OCI-LY3 (cell line): ENCODE measurements at regions not wholly inside any gene's neighbourhood (a gene's known extent, or its start where the extent isn't known, plus 50 kb on each side); places are given as distances from the start of the nearest gene placed in this dataset.

Experiments
- EZH2phosphoT487 ChIP-seq: fragments of 200-600 bp; shearing (Covaris generic); IDR thresholded peaks from 2 replicates; pipeline ENCODE4 v1.6.1; 2018; ENCODE audit warnings: antibody characterized with exemption, mixed run types, low read depth
- TF ChIP-seq, protein P1 (sequence below): fragments of 200-600, 300-600 bp; sonication (generic); IDR thresholded peaks from 2 replicates; pipeline ENCODE4 v1.5.1; 2014; ENCODE audit warnings: antibody characterized with exemption, low read length, low read depth

DNA sequence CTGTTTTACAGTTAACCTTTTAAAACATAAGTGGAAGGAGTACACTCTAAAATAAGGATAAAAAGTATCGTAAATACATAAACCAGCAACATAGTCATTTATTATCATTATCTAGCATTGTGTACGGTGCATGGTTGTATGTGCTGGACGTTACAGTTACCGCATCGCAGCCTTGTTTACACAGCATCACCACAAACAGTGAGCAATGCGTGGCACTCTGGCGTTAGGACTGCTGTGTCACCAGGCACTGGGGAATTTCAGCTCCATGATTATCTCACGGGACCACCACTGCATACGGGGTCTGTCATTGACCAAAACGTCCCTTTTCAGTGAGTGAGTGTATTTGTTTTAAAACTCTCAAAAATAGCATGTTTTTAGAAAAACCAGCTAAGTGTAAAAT lies 103.0 kb upstream of the SNTG2 start:
- TF ChIP-seq, protein P1, sequence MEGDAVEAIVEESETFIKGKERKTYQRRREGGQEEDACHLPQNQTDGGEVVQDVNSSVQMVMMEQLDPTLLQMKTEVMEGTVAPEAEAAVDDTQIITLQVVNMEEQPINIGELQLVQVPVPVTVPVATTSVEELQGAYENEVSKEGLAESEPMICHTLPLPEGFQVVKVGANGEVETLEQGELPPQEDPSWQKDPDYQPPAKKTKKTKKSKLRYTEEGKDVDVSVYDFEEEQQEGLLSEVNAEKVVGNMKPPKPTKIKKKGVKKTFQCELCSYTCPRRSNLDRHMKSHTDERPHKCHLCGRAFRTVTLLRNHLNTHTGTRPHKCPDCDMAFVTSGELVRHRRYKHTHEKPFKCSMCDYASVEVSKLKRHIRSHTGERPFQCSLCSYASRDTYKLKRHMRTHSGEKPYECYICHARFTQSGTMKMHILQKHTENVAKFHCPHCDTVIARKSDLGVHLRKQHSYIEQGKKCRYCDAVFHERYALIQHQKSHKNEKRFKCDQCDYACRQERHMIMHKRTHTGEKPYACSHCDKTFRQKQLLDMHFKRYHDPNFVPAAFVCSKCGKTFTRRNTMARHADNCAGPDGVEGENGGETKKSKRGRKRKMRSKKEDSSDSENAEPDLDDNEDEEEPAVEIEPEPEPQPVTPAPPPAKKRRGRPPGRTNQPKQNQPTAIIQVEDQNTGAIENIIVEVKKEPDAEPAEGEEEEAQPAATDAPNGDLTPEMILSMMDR, result no peak
- TF ChIP-seq EZH2phosphoT487, result no peak
